KMS-11 (cell line): ENCODE measurements at regions not wholly inside any gene's neighbourhood (a gene's known extent, or its start where the extent isn't known, plus 50 kb on each side); places are given as distances from the start of the nearest gene placed in this dataset.

ENCODE experiments used
- H2AFZ ChIP-seq: fragments of 200-600 bp; sonication (generic); 2 replicates; pipeline ENCODE4 v1.6.1; 2016; ENCODE audit warnings: antibody characterized with exemption, mixed run types, low read depth
- H3K27ac ChIP-seq: fragments of 200-600 bp; sonication (generic); 2 replicates; pipeline ENCODE4 v1.6.1; 2016; ENCODE audit warnings: mild to moderate bottlenecking, mixed run types
- H3K27me3 ChIP-seq: fragments of 200-600 bp; sonication (generic); 2 replicates; pipeline ENCODE4 v1.6.1; 2017; ENCODE audit warnings: mild to moderate bottlenecking, low read depth, mixed run types, moderate library complexity; ENCODE audit not compliant: insufficient read depth
- H3K36me3 ChIP-seq: fragments of 200-600 bp; sonication (generic); 2 replicates; pipeline ENCODE4 v1.6.1; 2017; ENCODE audit warnings: mild to moderate bottlenecking, mixed run types; ENCODE audit not compliant: insufficient read depth
- H3K4me1 ChIP-seq: fragments of 200-600 bp; sonication (generic); 2 replicates; pipeline ENCODE4 v1.6.1; 2016; ENCODE audit warnings: mild to moderate bottlenecking, low read depth, mixed run types; ENCODE audit not compliant: poor library complexity, severe bottlenecking
- H3K4me2 ChIP-seq: fragments of 200-600 bp; sonication (generic); 2 replicates; pipeline ENCODE4 v1.7.0; 2016; ENCODE audit warnings: mild to moderate bottlenecking, mixed run types
- H3K4me3 ChIP-seq: fragments of 200-600 bp; sonication (generic); IDR thresholded peaks from 2 replicates; pipeline ENCODE4 v1.6.1; 2017; ENCODE audit warnings: low read depth, low read length, mixed read lengths; ENCODE audit not compliant: insufficient read depth
- H3K79me2 ChIP-seq: fragments of 200-600 bp; sonication (generic); 2 replicates; pipeline ENCODE4 v1.6.1; 2016; ENCODE audit warnings: low read depth, mixed run types; ENCODE audit not compliant: insufficient read depth
- H3K9ac ChIP-seq: fragments of 200-600 bp; sonication (generic); 2 replicates; pipeline ENCODE4 v1.6.1; 2016; ENCODE audit warnings: mild to moderate bottlenecking, mixed run types
- H4K20me1 ChIP-seq: fragments of 200-600 bp; sonication (generic); 2 replicates; pipeline ENCODE4 v1.6.1; 2016; ENCODE audit warnings: mild to moderate bottlenecking, mixed run types; ENCODE audit not compliant: insufficient read depth
- TF ChIP-seq, protein P1 (sequence below): fragments of 200-600 bp; sonication (generic); conservative IDR thresholded peaks from 2 replicates; pipeline ENCODE4 v1.6.1; 2017; ENCODE audit warnings: low read depth, mild to moderate bottlenecking, antibody characterized with exemption, low read length, moderate library complexity, mixed read lengths

DNA sequence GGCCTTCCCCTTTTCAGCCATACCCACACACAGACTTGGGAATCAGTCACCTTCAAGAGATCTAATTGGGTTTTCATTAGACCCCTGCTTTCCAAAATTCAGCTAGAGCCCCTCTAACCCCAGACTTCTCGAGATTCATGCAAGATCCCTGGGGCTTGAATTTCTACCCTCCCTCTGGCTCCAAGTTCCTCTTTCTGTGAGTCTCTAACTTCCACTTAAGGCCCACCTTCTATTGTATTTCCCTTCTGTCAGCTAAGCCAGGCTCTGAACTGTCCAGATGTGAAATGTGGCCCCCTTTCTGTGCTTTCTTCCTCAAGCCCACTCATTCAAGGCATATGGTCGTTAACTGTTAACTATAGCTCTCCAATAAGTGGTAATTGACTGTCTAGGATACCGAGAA lies 132.2 kb downstream of the ZNF365 start:
- Histone ChIP-seq H3K27me3 (no peaks in the 10 kb centered on the region), H3K4me2 (no peak overlapping the region)

DNA sequence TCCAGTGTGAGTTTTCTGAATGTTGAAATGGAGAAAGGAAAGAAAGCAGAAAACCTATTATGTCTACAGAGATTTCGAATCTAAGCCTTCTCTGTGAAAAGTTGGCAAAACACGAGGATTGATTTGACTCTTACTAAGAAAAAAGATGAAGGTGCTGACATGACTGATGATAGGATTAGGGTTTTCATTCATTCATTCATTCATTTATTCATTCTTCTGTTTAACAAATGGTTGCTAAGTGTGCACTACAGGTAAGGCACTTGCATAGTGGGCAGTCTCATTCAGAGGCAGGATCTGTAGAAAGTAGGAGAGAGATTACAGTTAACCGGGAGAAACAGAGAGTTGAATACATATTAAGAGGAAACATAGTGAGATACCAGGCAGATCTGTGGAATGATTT lies 137.1 kb downstream of the ZNF365 start:
- no peaks in the 10 kb centered on the region for H4K20me1 ChIP-seq
- no peaks in the 10 kb centered on the region for H3K79me2 ChIP-seq
- H2AFZ ChIP-seq: no peak overlapping the region
- no peak overlapping the region for H3K27ac ChIP-seq
- H3K27me3 ChIP-seq: no peaks in the 10 kb centered on the region
- no peak overlapping the region for H3K4me2 ChIP-seq
- H3K36me3 ChIP-seq: no peaks in the 10 kb centered on the region
- H3K4me1 ChIP-seq: peaks cover 7% of the 10 kb centered on the region
- TF ChIP-seq, protein P1, sequence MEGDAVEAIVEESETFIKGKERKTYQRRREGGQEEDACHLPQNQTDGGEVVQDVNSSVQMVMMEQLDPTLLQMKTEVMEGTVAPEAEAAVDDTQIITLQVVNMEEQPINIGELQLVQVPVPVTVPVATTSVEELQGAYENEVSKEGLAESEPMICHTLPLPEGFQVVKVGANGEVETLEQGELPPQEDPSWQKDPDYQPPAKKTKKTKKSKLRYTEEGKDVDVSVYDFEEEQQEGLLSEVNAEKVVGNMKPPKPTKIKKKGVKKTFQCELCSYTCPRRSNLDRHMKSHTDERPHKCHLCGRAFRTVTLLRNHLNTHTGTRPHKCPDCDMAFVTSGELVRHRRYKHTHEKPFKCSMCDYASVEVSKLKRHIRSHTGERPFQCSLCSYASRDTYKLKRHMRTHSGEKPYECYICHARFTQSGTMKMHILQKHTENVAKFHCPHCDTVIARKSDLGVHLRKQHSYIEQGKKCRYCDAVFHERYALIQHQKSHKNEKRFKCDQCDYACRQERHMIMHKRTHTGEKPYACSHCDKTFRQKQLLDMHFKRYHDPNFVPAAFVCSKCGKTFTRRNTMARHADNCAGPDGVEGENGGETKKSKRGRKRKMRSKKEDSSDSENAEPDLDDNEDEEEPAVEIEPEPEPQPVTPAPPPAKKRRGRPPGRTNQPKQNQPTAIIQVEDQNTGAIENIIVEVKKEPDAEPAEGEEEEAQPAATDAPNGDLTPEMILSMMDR: no peak
- H3K4me3 ChIP-seq: no peak overlapping the region
- no peak overlapping the region for H3K9ac ChIP-seq

More for the DNA sequence above, 132.2 kb downstream of the ZNF365 start:
- no peaks in the 10 kb centered on the region for H3K79me2 ChIP-seq
- no peaks in the 10 kb centered on the region for H3K36me3 ChIP-seq
- H3K4me3 ChIP-seq: no peak overlapping the region
- H3K9ac ChIP-seq: no peak overlapping the region
- no peak overlapping the region for H3K27ac ChIP-seq
- no peak overlapping the region for H2AFZ ChIP-seq
- peaks cover 3% of the 10 kb centered on the region for H3K4me1 ChIP-seq
- TF ChIP-seq, protein P1: no peak
- H4K20me1 ChIP-seq: no peaks in the 10 kb centered on the region

DNA sequence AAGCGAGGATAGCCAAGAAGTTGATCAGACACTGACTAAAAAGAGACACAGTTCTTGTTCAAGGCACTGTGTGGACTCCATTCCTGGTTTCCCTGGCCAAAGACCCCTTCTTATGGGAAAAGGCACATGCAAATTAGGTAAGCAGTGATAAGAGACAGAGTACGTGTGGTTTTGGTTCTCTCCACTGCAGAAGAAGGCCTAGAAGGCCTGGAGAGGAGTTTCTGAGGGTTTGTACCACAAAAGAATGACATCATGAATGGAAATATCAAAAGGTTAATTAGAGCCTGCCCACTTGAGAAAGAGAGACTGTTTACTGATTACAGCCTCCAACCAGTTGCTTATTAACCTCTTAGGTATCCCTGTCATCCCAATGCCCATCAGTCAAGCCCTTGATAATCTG lies 137.5 kb downstream of the ZNF365 start:
- Histone ChIP-seq H3K27me3 (no peaks in the 10 kb centered on the region), H3K9ac (no peak overlapping the region), H3K79me2 (no peaks in the 10 kb centered on the region), H2AFZ (no peak overlapping the region), H3K4me3 (no peak overlapping the region), H3K36me3 (no peaks in the 10 kb centered on the region), H3K4me2 (no peak overlapping the region; the same call in 1 of the 2 replicates), H3K27ac (no peak overlapping the region), H3K4me1 (peaks cover 7% of the 10 kb centered on the region), H4K20me1 (no peaks in the 10 kb centered on the region)
- TF ChIP-seq, protein P1: no peak

DNA sequence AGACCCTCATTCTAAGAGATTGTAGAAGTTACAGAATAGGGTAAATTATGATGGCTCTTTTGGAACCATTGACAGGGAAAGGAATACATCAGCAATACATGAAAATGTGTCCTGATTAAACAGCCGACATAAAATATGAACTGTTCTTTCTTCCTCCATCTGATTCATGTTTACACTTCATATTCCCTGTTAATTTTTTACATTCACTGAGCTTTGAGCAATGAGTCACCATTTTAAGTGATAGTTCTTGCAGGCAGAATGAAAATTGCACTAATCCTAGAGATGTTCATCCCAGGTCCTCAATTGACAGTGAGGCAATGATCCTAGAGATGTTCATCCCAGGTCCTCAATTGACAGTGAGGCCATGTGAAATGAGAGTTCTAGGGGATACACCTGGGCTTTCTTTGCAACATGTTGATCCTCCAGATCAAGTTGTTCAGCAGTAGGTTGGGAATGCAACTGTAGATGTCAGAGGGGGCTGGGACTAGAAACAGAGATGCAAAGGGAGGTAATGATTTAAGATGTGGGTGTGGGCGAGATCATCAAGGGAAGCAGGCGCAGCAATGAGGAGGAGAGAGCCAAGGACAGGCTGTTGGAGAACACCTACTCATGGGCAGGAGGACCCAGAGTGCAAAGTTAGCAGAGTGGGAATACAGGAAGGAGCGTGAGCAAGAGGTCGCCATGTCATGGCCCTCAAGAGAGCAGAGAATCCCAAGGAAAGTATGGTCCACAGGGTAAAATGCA lies 138.7 kb downstream of the ZNF365 start:
- no peak overlapping the region for H3K4me2 ChIP-seq
- H3K27ac ChIP-seq: no peak overlapping the region
- no peak overlapping the region for H3K9ac ChIP-seq
- H3K4me3 ChIP-seq: no peak overlapping the region
- no peaks in the 10 kb centered on the region for H3K79me2 ChIP-seq
- no peaks in the 10 kb centered on the region for H4K20me1 ChIP-seq
- H3K36me3 ChIP-seq: no peaks in the 10 kb centered on the region
- H2AFZ ChIP-seq: no peak overlapping the region
- H3K4me1 ChIP-seq: peaks cover 7% of the 10 kb centered on the region
- TF ChIP-seq, protein P1: no peak
- H3K27me3 ChIP-seq: no peaks in the 10 kb centered on the region
